HG02759 (cell line): ENCODE measurements at regions not wholly inside any gene's neighbourhood (a gene's known extent, or its start where the extent isn't known, plus 50 kb on each side); places are given as distances from the start of the nearest gene placed in this dataset.
"Not testable (repeated sequence)": the region's sequence is repeated elsewhere in the genome, so short reads cannot be mapped to it uniquely, and the experiment has no call there.

Source experiments
- ATAC-seq: cut with Tn5 transposase; IDR thresholded peaks from one replicate; pipeline ENCODE4 v1.9.1; 2021; ENCODE audit warnings: mild to moderate bottlenecking, moderate library complexity; ENCODE audit not compliant: unreplicated experiment

DNA sequence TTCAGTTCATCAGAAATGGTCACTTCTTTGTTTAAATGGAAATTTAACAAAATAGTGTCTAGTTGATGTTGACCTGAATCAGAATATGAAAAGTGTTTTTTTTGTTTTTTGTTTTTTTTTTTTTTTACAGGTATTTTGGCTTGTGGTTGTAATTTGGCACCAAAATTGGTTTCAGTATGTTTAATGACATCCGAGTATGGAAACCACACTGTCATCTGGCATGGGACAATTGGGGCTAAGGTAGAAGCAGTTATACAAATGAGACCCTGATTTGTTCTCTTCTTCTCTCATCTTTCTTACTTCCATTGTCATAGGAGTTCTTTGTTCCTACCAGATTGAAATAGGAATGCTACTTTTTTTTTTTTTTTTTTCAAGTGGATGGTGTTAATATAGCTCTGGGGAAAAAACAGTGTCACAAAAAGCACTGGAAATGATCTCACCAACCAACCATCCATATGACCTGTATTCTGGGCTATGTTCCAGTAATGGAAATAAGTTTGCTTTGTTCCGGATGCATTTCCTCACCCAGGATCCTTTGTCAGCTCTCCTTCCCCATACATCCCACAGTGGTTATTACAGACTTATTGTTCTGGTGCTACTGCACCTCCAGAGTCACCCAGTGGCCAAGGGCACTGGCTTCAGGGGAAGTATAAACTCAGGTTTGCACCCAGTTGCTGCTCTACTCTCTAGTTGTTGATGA lies 95.8 kb downstream of the ATXN3L start:
- no peak for ATAC-seq

DNA sequence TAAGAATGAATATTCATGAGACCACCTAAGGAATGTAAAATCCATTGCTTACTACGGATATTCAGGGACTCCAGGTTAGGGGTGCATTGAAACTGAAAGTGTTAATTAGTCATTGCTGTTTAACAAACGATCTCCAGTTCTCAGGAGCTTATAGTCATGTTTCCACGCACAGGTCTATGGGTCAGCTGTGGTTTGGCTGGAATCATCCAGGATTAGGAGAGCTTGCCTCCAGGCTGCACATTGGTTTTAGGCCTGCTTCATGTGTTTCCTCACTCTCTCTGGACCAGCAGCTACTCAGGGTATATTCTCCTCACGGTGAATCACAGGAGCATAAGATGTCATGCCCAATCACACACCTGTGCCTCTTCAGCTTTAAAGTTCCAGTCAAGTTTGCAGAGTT lies 98.9 kb downstream of the ATXN3L start:
- ATAC-seq, result no peak

DNA sequence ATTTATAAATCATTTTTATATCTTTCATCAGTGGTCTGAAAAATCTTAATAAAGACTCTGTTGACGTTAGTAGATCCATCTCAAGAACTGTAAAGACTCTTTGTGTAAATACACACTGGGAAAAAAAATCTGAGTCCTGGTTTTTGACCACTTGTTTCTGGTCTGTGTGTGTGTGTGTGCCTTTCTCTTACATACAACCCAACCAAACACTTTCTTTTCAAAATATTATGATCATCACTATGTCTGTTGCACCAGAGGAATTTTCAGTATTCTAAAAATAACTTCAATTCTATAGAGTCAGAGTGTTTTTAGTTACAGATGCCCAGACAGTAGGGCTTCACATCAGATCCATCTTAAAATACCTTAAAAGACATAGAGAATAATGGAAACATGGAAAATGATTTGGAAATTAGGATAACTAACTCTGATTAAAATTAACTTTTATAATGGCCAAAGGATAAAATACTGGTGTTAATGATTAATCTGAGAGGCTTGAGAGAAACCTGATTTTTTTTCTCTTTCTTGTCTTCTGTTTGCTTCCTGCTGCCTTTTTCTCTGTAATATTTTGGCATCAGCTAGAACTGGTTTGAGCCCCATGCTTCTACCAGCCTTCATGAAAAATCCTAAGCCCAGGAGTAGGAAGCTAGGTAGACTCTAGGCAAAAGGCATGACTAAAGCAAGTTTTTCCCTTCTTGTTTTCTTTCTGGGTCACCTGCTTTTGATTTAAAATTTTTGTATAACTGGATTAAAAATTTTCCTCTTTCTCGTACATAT lies 99.7 kb downstream of the ATXN3L start:
- ATAC-seq, result no peak

DNA sequence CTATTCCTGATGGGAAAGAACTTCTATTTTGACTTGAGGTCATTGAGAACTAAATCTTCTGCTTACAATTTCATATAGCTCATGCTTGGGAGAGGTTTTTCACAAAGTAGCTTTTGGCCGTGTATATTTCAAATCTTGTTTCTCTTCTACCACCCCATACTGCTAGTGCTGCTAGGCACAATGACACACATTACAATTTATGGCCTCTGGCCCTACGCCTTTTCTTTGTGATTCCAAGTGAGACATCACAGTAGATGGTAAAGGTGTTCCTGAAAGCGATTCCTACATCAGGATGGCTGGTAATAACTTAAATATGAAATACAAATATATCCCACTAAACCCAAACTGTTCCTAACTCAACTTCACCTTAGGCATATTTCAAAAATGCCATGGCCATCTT lies 101.1 kb downstream of the ATXN3L start:
- no peak for ATAC-seq

DNA sequence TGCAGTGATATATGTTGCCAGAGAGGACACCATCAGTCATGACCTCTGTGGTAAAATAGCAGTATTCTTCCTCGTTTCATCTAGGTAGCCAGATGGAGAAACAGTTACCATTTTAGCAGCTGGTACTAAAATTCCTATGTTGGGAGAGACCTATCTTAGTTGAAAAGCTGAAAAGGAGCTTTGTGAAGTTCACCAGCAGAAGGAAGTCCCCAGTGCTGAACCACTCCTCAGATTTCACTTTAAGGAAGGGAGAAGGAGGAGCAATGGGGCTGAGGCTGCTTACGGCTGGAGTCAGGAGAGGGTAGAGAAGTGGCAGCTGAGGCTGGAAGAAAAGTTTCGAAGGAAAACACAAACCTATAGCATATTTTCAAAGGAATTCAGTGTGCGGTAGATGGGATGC lies 103.7 kb downstream of the ATXN3L start:
- ATAC-seq, result no peak

DNA sequence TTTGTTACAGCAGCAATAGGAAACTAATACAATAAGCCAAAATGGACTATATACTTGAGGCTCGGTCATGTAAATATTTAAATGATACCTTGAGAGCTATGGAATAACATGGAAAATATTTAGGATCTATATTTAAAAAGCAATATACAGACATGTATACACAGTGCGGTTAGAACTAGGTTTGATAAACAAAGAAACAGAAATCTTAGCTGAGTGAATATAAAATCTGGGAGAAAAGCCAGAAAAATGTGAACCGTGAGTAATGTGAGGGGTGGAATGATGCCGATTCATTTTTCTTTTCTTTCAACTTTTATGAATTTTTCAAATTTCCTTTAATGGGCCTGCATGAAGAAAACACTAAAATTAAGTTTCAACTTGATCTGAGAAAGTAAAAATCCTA lies 104.1 kb downstream of the ATXN3L start:
- ATAC-seq, result no peak

DNA sequence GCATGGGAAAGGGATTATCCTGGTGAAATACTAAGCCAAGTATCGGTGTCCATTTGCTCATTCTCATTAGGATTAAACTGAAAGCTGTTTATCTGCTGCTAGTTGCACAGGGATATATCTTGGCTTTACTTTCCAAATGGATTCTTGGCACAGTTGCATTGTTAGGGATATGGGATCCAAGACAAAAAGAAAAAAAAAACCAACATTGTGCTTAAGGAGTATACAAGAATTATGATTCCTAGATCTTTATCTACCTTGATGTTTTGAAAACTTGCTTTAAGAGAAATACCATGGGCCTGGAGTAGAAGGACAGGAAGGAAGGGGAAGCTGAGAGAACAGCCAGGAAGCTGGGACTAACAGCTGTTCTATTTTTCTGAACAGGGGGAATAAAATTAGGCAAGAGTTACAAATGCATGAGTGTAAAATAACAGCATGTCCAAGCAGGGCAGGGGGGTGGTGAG lies 107.6 kb downstream of the ATXN3L start:
- no peak for ATAC-seq

DNA sequence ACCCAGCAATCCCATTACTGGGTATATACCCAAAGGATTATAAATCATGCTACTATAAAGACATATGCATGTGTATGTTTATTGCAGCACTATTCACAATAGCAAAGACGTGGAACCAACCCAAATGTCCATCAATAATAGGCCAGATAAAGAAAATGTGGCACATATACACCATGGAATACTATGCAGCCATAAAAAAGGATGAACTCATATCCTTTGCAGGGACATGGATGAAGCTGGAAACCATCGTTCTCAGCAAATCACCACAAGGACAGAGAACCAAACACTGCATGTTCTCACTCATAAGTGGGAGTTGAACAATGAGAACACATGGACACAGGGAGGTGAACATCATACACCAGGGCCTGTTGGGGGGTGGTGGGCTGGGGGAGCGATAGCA lies 109.7 kb downstream of the ATXN3L start:
- not testable (repeated sequence) for ATAC-seq

DNA sequence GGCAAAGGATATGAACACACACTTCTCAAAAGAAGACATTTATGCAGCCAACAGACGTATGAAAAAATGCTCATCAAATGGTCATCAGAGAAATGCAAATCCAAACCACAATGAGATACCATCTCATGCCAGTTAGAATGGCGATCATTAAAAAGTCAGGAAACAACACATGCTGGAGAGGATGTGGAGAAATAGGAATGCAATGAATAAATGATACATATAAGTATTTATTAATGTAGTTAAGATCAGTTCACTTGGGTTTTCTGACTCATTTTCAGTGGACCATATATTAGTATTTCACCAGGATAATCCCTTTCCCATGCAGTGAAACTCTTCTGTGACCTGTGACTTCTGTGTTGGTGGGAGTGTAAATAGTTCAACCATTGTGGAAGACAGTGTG lies 110.1 kb downstream of the ATXN3L start:
- not testable (repeated sequence) for ATAC-seq

DNA sequence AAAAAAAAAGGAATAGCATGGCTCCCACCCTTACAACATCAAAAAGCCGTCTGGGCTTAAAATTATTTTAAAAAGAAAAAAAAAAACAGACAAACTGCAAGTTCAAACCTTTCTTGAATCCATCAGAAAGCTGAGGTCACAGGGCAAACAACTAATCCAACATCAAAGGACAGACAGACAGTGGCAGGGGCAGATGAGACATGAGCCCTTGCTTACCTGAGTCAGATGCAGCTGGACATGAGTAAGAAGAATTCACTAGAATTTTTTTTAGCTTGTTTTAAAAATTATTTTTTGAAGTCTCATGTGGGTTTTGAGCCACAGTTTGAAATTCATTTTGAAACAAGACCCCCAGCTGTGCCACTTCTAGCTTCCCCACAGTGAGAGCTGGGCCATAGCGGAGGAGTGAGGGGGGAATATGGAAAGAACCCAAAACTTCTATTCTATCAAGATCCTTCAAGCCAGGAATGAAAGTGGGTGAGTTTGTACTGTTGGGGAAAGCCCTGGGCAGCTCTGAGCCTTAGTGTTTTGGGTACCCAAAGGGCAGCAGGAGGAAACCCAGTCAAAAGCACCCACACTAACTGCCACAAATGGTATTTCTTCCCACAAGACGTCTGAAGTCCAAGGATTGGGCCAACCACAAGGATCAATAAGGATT lies 111.4 kb downstream of the ATXN3L start:
- no peak for ATAC-seq

DNA sequence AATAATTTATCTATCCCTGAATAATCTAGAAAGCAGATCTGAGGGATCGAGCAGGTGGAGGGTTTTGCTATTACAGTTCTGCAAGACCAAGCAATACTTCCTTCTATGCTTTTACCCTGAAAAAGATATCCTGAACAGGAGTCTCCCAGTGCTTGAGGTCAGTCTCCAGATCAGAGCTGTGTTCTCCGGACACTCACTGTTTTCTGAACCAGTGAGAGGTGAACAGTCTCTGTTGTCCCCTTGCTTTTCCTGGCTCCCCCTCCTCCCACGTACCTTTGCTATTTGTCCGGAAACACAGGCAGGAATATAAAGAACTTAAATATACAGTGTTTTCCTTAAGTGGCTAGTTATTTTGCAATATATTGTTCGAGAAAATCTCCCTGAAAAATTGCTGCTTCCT lies 116.6 kb downstream of the ATXN3L start:
- ATAC-seq, result no peak

DNA sequence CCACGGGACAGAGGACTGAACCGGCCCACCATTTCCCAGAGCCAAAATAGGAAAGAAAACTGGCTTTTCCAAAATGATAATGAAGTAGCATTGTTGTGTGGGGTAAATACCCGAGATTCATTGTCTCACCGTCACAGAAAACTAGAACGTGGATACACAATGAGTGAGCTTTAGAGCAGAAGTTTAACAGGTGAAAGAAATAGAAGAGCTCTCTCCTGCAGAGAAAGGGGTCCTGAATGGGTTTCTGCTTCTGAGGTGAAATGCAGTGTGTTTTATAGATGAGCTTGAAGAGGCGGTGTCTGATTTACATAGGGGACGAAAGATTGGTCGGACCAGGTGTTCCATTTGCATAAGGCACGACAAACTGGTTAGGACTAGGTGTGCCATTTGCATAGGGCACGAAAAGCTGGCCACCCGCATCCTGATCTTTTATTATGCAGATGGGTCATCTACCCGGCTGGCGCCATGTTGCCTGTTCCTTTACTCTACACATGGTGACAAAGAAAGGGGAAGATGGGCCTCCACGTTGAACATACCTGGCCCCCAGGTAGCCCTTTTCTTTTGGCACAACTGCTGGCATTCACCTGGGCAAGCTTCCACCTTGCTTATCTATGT lies 118.1 kb downstream of the ATXN3L start:
- no peak for ATAC-seq

DNA sequence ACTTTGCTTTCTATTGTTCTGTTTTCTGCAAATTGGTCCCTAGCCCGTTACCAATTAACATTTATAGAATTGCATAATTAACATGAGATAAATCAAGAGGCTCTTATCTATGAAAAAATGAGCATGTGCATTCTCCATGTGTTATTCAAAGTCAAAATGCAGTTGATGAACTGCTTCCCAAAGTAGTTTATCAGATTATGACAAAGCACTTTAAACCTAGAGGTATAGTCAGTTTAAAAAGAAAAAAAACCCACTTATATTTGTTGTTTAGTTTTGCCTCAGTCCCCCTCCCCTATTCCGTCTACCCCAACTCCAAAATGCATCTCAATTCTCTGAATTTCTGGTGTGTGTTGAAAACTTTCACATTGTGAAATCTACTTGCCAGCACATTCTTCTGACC lies 119.5 kb downstream of the ATXN3L start:
- no peak for ATAC-seq

DNA sequence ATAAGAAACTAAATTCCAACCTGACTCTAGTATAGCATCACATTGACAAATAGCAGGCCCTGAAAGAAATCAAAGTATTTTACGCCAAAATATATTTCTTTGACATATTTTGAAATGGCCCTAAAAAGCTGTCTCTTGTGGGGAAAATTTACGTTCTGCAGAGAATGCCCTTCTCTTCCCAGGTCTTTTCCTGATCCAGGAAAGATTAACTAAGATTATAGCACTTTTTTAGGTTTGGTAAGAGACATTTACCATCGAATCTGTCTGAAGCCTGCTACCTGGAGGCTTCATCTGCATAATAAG lies 121.1 kb downstream of the ATXN3L start:
- ATAC-seq, result no peak

DNA sequence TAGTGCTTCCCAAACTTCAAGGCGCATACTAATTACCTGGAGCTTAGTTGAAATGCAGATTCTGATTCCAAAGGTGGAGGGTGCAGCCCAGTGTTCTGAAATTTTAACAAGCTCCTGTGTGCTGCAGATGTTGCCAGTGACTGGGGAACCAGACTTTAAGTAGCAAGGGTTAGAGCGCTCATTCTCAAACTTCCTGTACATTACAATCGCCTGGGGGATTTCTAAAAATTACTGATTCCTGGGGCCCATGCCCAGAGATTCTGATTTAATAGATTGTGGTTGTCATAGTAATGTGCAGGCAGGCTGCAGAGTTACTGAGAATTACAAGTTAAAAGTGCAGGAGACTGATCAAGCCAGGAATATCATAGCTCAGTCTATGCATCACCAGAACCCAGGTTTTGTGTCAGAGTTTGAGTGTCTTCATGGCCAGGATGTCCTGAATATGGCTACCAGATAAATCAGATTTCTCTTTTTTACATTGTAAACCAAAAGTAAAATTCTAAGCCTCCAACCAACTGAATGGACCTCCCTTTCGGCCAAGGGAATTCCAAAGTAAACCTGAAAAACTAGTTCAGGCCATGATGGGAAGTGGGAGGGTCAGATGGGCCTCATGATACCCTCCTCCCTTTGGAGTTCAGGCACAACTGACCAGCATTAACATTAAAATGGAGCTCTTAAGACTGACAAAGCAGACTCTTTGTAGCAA lies 121.6 kb downstream of the ATXN3L start:
- no peak for ATAC-seq

DNA sequence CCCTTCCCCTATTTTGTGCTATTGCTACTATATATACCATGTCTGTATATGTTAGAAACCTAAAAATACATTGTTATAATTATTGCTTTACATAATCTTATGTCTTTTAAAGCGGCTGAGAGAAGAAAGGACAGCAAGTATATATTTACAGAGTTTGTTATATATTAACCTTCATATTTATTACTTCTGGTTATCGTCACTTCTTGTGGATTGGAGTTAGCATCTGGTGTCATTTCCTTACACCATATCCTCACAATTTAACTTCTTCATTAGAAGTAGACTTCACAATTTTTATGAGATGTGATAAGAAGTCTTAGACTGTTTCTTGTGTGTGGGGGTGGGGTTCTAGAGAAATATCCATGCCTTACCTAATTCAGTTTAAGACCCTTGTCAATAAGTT lies 123.1 kb downstream of the ATXN3L start:
- ATAC-seq, result no peak

DNA sequence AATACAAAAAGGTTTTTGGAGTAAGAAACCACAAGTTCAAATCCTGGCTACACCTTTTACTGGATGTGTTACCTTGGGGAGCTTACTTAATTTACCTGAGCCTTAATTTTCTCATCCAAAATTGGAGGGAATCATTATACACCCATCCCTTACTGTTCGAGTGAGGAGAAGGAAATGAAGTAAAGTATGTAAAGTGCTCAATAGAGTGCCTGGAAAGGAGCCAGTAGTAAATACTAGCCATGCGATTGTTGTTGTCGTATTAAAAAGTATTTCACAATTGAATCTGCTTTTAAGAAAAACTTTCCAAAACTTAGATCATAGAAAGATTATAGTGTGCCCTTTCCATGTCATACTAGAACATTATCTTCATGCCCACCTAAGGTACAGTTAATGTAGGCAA lies 124.5 kb downstream of the ATXN3L start:
- no peak for ATAC-seq

DNA sequence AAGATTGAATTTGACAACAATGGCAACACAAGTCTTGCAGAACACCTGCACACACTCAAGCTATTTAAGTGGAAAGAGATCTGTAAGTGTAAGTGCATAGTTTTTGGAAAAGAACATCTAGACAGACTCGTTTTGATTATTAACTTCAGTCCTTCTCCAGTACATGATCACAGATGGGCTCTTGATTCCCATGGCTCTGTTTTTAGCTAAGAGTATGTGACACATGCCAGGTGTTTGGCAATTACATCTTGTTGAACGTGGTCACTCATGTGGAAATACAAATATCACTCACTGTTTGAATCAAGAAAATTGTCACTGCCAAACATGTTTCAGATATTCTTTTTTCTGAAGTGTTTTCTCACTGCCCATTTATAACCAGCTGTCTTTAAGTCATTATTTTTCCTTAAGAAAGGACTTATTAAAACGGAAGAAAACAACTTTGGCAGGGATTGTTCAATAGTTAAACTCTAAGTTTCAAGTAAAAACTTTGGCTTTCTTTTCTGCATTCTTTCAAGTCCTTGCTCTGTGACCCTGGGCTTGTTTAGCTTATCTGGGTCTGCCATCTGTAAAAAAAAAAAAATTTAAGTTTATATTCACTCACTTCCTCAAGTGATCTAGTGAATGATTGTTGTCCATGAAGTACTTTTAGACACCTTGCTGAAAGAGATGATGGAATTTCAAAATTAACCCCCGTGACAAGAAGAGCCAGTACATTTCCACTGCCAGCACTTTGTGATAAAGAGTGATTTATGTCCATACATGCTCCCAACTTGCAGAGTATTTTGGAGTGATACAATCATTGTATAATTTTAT lies 125.4 kb downstream of the ATXN3L start:
- no peak for ATAC-seq

DNA sequence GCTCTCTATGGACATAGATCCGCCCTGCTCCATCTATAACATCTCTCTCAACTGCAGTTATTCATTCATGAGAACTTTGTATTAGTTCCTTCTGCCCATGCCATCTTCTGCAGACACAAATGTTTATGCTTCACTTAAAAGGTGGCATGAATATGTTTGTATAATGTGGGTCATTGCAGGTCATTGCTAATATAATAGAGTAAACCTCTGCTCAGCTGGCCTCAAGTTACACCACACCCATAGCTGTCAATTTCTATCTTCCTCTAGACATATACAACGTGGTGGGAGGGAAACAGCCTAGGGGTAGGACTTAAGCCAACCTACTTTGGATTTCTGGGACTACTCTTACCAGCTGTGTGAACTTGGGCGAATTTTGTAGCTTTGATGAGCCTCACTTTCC lies 129.8 kb downstream of the ATXN3L start:
- no peak for ATAC-seq

DNA sequence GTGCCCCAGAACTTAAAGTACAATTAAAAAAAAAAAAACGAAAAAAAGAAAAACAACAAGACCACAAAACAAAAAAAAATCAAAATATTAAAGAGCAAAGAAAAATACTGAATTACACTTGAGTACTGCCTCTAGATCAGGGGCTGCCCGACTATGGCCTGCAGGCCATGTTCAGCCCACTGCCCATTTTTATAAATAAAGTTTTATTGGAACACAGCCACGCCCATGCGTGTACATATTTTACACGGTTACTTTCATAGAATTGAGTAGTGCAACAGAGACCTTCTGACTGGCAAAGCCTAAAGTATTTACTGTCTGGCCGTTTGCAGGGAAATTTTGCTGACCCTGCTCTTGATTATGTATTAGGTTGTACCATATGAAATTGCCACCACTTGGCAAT lies 130.5 kb downstream of the ATXN3L start:
- no peak for ATAC-seq
